Naive thymus-derived CD4-positive, alpha-beta T cell (primary cell): ENCODE measurements at regions not wholly inside any gene's neighbourhood (a gene's known extent, or its start where the extent isn't known, plus 50 kb on each side); places are given as distances from the start of the nearest gene placed in this dataset.

Source experiments
- ATAC-seq: fragments of 150-1000 bp; cut with Tn5 transposase; 2 replicates; pipeline ENCODE4 v1.10.0; 2021; ENCODE audit warnings: mild to moderate bottlenecking, moderate library complexity
- CTCF ChIA-PET: fragments of 350-600 bp; sonication (Branson Sonifier 250); formaldehyde crosslinking; loops from one replicate; lab custom pipeline; 2021; ENCODE audit warnings: antibody characterized with exemption; lab: Charles Lee
- POLR2A ChIA-PET: fragments of 350-600 bp; sonication (Branson Sonifier 250); formaldehyde crosslinking; loops from one replicate; lab custom pipeline; 2021; ENCODE audit warnings: antibody characterized with exemption, inconsistent platforms; lab: Charles Lee
- DNase-seq, 9 donors: peaks; one replicate each; pipeline versions ENCODE4 v3.0.0 to v3.0.0-alpha.2; 2020 to 2022; ENCODE audit warnings: mixed read lengths in 1 of 9
- H3K27ac ChIP-seq: one replicate; pipeline ENCODE4 v1.7.0; 2013; ENCODE audit warnings: mild to moderate bottlenecking, low read depth, low read length, moderate library complexity
- H3K27me3 ChIP-seq, 2 donors: one replicate each; pipeline ENCODE4 v1.7.0; 2013; ENCODE audit warnings: low read length in 2 of 2, mild to moderate bottlenecking in 2 of 2, moderate library complexity in 2 of 2; ENCODE audit not compliant: control insufficient read depth in 2 of 2, insufficient read depth in 2 of 2
- H3K36me3 ChIP-seq, 3 experiments: 1 replicate in 2 of 3; 2 replicates in 1 of 3; pipeline ENCODE4 v1.7.0; 2013; ENCODE audit warnings: low read length in 3 of 3, mild to moderate bottlenecking in 3 of 3, moderate library complexity in 1 of 3; ENCODE audit not compliant: insufficient read depth in 3 of 3, control insufficient read depth in 2 of 3
- H3K4me1 ChIP-seq, 2 donors: one replicate each; pipeline ENCODE4 v1.7.0; 2013; ENCODE audit warnings: low read length in 2 of 2, mild to moderate bottlenecking in 2 of 2, moderate library complexity in 1 of 2; ENCODE audit not compliant: control insufficient read depth in 2 of 2, insufficient read depth in 2 of 2
- H3K4me3 ChIP-seq: 2 replicates; pipeline ENCODE4 v1.7.0; 2013; ENCODE audit warnings: mild to moderate bottlenecking, low read length
- H3K9me3 ChIP-seq, 3 experiments: 1 replicate in 2 of 3; 2 replicates in 1 of 3; pipeline ENCODE4 v1.7.0; 2013; ENCODE audit warnings: low read length in 3 of 3; ENCODE audit not compliant: control insufficient read depth in 2 of 3
- H3K27ac Mint-ChIP-seq, 9 donors: one replicate each; pipeline ENCODE4 v1.8.0; 2020 to 2022; ENCODE audit warnings: mixed read lengths in 9 of 9, mild to moderate bottlenecking in 8 of 9, moderate library complexity in 5 of 9, inconsistent platforms in 2 of 9
- H3K27me3 Mint-ChIP-seq, 5 donors: one replicate each; pipeline ENCODE4 v1.8.0; 2021 to 2022; ENCODE audit warnings: mixed read lengths in 5 of 5, mild to moderate bottlenecking in 1 of 5
- H3K36me3 Mint-ChIP-seq, 5 donors: one replicate each; pipeline ENCODE4 v1.8.0; 2020 to 2022; ENCODE audit warnings: mixed read lengths in 5 of 5, mild to moderate bottlenecking in 3 of 5, inconsistent platforms in 1 of 5
- H3K4me1 Mint-ChIP-seq, 7 donors: one replicate each; pipeline ENCODE4 v1.8.0; 2020 to 2022; ENCODE audit warnings: mixed read lengths in 7 of 7, mild to moderate bottlenecking in 3 of 7, inconsistent platforms in 1 of 7
- H3K4me3 Mint-ChIP-seq, 10 donors: one replicate each; pipeline ENCODE4 v1.8.0; 2020 to 2022; ENCODE audit warnings: mild to moderate bottlenecking in 10 of 10, mixed read lengths in 10 of 10, moderate library complexity in 6 of 10, inconsistent platforms in 2 of 10
- H3K9me3 Mint-ChIP-seq, 11 donors: one replicate each; pipeline ENCODE4 v1.8.0; 2020 to 2022; ENCODE audit warnings: mixed read lengths in 11 of 11, mild to moderate bottlenecking in 4 of 11, inconsistent platforms in 1 of 11, moderate library complexity in 1 of 11
- intact Hi-C, 2 donors: fragments of 100-400 bp; cut with micrococcal nuclease; formaldehyde crosslinking; loops; one replicate each; pipeline ENCODE4 v1.15.1; 2023

DNA sequence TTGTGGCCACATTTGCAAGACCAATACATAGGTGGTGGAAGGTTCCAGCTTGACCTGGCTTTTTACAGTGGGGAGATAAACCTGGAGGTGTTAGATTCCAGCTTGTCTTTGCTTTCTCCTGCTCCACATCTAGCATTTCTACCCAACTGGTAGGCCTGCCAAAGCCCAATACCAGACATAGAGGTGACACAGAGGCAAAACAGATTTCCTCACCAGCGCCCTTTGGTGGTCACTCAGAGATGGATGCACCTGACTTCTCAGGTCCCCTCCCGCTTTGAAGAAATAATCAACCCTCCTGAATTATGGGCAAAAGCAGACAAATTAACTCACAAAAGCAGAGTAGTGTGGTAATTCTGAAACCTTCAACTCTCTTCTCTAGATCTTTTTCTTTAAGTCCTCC, 1356.2 kb downstream of the FAM181B start:
- Mint-ChIP-seq H3K9me3 (peaks cover 0 to 30% (median 1%) of the 10 kb centered on the region in 11 donors), H3K4me1 (peaks cover 0 to 5% (median 0%) of the 10 kb centered on the region in 7 donors), H3K27me3 (no peaks in the 10 kb centered on the region), H3K4me3 (no peak overlapping the region), H3K27ac (no peak overlapping the region), H3K36me3 (no peaks in the 10 kb centered on the region)
- H3K36me3 ChIP-seq: no peaks in the 10 kb centered on the region
- DNase-seq (no peak), ATAC-seq (no peak)
- H3K27me3 ChIP-seq: no peaks in the 10 kb centered on the region
- H3K27ac ChIP-seq: no peak overlapping the region
- ChIA-PET CTCF (no interaction called here), POLR2A (no interaction called here)
- no peak overlapping the region for H3K4me3 ChIP-seq
- intact Hi-C loops: no loop called here
- no peaks in the 10 kb centered on the region for H3K9me3 ChIP-seq
- no peaks in the 10 kb centered on the region for H3K4me1 ChIP-seq

DNA sequence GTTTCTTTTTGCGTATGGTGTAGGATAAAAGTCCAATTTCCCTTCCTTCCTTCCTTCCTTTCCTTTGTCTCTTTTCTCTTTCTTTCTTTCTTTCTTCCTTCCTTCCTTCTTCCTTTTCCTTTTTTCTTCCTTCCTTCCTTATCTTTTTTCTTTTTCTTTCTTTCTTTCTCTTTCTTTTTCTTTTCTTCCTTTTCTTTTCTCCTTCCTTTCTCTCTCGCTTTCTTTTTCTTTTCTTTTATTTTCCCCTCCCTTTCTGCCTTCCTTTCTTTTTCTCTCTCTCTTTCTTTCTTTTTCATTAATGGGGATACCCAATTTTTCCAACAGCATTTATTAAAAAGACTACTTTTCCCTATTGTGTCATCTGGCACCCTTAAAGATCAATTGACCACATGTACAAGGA, 1359.7 kb downstream of the FAM181B start:
- H3K4me1 ChIP-seq: no peaks in the 10 kb centered on the region
- POLR2A ChIA-PET: no interaction called here
- DNase-seq: no peak
- H3K27me3 ChIP-seq: no peaks in the 10 kb centered on the region
- Mint-ChIP-seq H3K27ac (no peak overlapping the region), H3K4me1 (peaks cover 0 to 5% (median 0%) of the 10 kb centered on the region in 7 donors), H3K4me3 (no peak overlapping the region), H3K27me3 (no peaks in the 10 kb centered on the region), H3K9me3 (peaks cover 0 to 24% (median 0%) of the 10 kb centered on the region in 11 donors), H3K36me3 (no peaks in the 10 kb centered on the region)
- H3K9me3 ChIP-seq: no peaks in the 10 kb centered on the region
- no peak for ATAC-seq
- CTCF ChIA-PET: no interaction called here
- H3K36me3 ChIP-seq: no peaks in the 10 kb centered on the region
- H3K4me3 ChIP-seq: no peak overlapping the region
- no peak overlapping the region for H3K27ac ChIP-seq
- intact Hi-C loops: no loop called here

DNA sequence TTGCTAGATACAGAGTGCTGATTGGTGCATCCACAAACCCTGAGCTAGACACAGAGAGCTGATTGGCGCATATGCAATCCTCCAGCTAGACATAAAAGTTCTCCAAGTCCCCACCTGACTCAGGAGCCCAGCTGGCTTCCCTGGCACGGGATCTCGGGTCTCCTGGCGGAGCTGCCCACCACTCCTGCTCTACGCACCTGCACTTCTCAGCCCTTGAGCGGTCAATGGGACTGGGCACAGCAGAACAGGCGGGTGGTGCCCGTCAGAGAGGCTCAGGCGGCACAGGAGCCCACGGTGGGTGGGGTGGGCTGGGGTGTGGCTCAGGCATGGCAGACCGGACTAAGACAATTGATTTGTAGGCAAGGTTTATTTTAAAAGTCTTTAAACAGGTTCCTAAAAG, 1365.5 kb downstream of the FAM181B start:
- no peaks in the 10 kb centered on the region for H3K4me1 Mint-ChIP-seq
- H3K4me3 ChIP-seq: no peak overlapping the region
- ChIA-PET CTCF (no interaction called here), POLR2A (no interaction called here)
- no peaks in the 10 kb centered on the region for H3K9me3 ChIP-seq
- DNase-seq: no peak
- H3K9me3 Mint-ChIP-seq: peaks cover 0 to 14% (median 0%) of the 10 kb centered on the region in 11 donors
- no peaks in the 10 kb centered on the region for H3K27me3 Mint-ChIP-seq
- no peaks in the 10 kb centered on the region for H3K4me1 ChIP-seq
- intact Hi-C loops: no loop called here
- ATAC-seq: no peak
- no peaks in the 10 kb centered on the region for H3K27me3 ChIP-seq
- no peaks in the 10 kb centered on the region for H3K36me3 Mint-ChIP-seq
- H3K36me3 ChIP-seq: no peaks in the 10 kb centered on the region
- no peak overlapping the region for H3K4me3 Mint-ChIP-seq
- no peak overlapping the region for H3K27ac Mint-ChIP-seq
- H3K27ac ChIP-seq: no peak overlapping the region

DNA sequence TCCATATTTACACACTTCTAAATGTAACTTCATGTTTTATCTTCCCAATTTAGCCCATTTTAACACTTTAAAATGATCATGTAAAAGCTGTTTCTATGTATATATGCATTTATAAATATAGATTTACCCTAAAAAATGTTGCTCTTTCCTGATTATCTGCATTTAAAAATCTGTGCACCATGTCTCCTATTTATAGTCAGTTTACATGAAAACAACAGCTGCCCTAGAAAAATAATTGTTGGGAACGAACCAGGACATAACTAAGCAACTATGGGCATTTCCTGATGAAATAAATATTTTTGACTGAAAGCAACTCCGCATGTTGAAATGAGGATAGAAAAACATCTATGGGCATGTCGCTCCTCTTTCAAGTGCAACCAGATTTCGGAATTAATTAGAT, 1368.2 kb downstream of the FAM181B start:
- no peaks in the 10 kb centered on the region for H3K4me1 Mint-ChIP-seq
- POLR2A ChIA-PET: no interaction called here

DNA sequence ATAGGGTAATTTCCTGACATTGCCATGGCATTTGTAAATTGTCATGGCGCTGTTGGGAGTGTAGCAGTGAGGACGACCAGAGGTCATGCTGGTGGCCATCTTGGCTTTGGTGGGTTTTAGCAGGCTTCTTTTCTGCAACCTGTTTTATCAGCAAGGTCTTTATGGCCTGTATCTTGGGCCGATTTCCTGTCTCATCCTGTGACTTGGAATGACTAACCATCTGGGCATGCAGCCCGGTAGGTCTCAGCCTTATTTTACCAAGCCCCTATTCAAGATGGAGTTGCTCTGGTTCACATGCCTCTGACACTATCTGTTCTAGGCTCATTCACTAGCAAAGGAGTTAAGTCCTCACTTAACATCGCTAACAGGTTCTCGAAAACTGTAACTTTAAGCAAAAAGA, 1374.2 kb downstream of the FAM181B start:
- DNase-seq (no peak), ATAC-seq (no peak)
- CTCF ChIA-PET: no interaction called here
- no peaks in the 10 kb centered on the region for H3K36me3 ChIP-seq
- no peak overlapping the region for H3K27ac ChIP-seq
- H3K27me3 ChIP-seq: no peaks in the 10 kb centered on the region
- POLR2A ChIA-PET: no interaction called here
- no peak overlapping the region for H3K4me3 ChIP-seq
- Mint-ChIP-seq H3K4me1 (no peaks in the 10 kb centered on the region), H3K9me3 (peaks cover 0 to 17% (median 6%) of the 10 kb centered on the region in 11 donors), H3K36me3 (no peaks in the 10 kb centered on the region), H3K27ac (no peak overlapping the region), H3K27me3 (no peaks in the 10 kb centered on the region), H3K4me3 (no peak overlapping the region)
- no peaks in the 10 kb centered on the region for H3K4me1 ChIP-seq
- H3K9me3 ChIP-seq: no peaks in the 10 kb centered on the region
- intact Hi-C loops: no loop called here

More for the DNA sequence above, 1368.2 kb downstream of the FAM181B start:
- no peaks in the 10 kb centered on the region for H3K4me1 ChIP-seq
- no peaks in the 10 kb centered on the region for H3K36me3 Mint-ChIP-seq
- no peak overlapping the region for H3K4me3 Mint-ChIP-seq
- DNase-seq (no peak), ATAC-seq (no peak)
- H3K27ac ChIP-seq: no peak overlapping the region
- CTCF ChIA-PET: no interaction called here
- H3K27ac Mint-ChIP-seq: no peak overlapping the region
- intact Hi-C loops: no loop called here
- no peaks in the 10 kb centered on the region for H3K9me3 ChIP-seq
- no peak overlapping the region for H3K4me3 ChIP-seq
- no peaks in the 10 kb centered on the region for H3K27me3 ChIP-seq
- H3K9me3 Mint-ChIP-seq: peaks cover 0 to 14% (median 0%) of the 10 kb centered on the region in 11 donors
- no peaks in the 10 kb centered on the region for H3K36me3 ChIP-seq
- no peaks in the 10 kb centered on the region for H3K27me3 Mint-ChIP-seq

DNA sequence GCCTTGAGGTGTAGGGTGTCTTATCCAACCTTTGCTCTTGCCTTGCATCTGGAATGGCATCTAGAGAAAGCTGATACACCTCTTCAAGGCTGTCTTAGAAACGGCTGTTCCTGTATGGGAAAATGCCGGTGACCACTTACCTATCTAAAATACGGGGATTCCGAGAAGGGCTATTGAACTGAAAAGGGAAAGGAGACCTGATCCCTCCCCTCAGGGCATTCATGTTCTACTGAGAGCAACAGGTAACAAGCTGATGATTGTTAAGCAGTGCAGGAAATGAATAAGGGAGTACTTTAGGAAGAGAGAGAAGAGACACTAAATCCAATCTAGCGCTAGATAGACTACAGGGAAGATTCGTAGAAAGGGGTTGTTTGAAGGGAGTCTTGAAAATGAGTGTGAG, 1388.1 kb downstream of the FAM181B start:
- CTCF ChIA-PET: no interaction called here

DNA sequence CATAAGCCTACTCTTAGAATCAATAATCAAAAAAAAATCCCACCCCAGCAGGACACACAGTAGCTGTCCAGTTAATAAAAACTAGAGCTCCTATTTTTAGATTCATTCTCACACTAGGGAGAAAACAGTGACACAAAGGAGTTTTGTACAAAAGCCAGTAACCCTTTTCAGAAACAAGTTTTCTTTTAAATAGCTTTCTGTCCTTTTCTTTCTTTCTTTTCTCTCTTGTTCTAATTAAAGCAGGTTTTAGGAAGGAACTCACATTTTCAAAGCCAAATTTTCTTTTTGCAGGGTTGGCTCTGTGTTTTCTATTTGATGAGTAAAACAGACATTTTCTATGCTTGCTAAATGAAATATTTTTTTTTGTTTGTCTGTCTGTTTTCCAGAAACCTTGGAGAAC, 1390.7 kb downstream of the FAM181B start:
- CTCF ChIA-PET: no interaction called here

More for the DNA sequence above, 1388.1 kb downstream of the FAM181B start:
- intact Hi-C loops: no loop called here
- H3K36me3 ChIP-seq: no peaks in the 10 kb centered on the region
- Mint-ChIP-seq H3K4me1 (no peaks in the 10 kb centered on the region), H3K9me3 (peaks cover 0 to 5% (median 1%) of the 10 kb centered on the region in 11 donors), H3K27me3 (no peaks in the 10 kb centered on the region), H3K36me3 (no peaks in the 10 kb centered on the region), H3K27ac (no peak overlapping the region), H3K4me3 (no peak overlapping the region)
- H3K4me1 ChIP-seq: no peaks in the 10 kb centered on the region
- H3K9me3 ChIP-seq: no peaks in the 10 kb centered on the region
- no peaks in the 10 kb centered on the region for H3K27me3 ChIP-seq
- H3K27ac ChIP-seq: no peak overlapping the region
- no peak for DNase-seq
- POLR2A ChIA-PET: no interaction called here
- H3K4me3 ChIP-seq: no peak overlapping the region
- no peak for ATAC-seq

More for the DNA sequence above, 1390.7 kb downstream of the FAM181B start:
- DNase-seq: no peak
- no peak for ATAC-seq
- H3K36me3 ChIP-seq: no peaks in the 10 kb centered on the region
- intact Hi-C loops: no loop called here
- no peaks in the 10 kb centered on the region for H3K27me3 ChIP-seq
- Mint-ChIP-seq H3K27ac (no peak overlapping the region), H3K4me1 (no peaks in the 10 kb centered on the region), H3K4me3 (no peak overlapping the region), H3K27me3 (no peaks in the 10 kb centered on the region), H3K9me3 (peaks cover 0 to 9% (median 1%) of the 10 kb centered on the region in 11 donors), H3K36me3 (no peaks in the 10 kb centered on the region)
- POLR2A ChIA-PET: no interaction called here
- no peaks in the 10 kb centered on the region for H3K9me3 ChIP-seq
- no peak overlapping the region for H3K4me3 ChIP-seq
- no peaks in the 10 kb centered on the region for H3K4me1 ChIP-seq
- H3K27ac ChIP-seq: no peak overlapping the region
